Right renal cortex interstitium (tissue), 3 donors: ENCODE measurements at regions not wholly inside any gene's neighbourhood (a gene's known extent, or its start where the extent isn't known, plus 50 kb on each side); places are given as distances from the start of the nearest gene placed in this dataset.
"Not testable (repeated sequence)": the region's sequence is repeated elsewhere in the genome, so short reads cannot be mapped to it uniquely, and the experiment has no call there.

Experiments
- DNase-seq, 3 donors: peaks; one replicate each; pipeline ENCODE4 v3.0.0-alpha.2; 2013; ENCODE audit warnings: low read depth in 3 of 3, low spot score in 2 of 3

DNA sequence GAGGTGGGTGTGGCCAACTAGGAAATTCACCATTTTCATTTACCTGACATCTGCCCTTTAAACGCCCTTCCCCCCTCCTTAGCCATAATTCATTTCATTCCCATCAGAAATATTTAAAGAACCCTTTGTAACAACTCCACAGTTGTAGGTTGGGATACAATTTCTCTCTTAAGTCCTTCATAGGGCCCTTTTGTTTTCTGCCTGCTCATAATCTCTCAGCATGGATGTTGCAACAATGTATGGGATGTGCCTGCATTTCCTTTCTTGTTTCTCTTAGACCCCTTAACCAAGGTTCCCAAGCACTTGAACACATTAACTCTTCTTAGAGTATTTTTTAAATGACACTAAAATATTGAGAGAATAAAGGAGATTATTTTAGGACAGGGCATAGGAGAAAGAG is 51.7 kb upstream of the MYO10 start:
- no peak for DNase-seq

- DNase-seq = not testable (repeated sequence)
Measured at GRCh38 chr5:16990817-16991520, 54.9 kb upstream of the MYO10 start.

GRCh38 chr5:16992006-16992405 is 55.9 kb upstream of the MYO10 start:
- DNase-seq = no peak

- no peak for DNase-seq
Measured at GRCh38 chr5:16992444-16992843, 56.4 kb upstream of the MYO10 start.

DNA sequence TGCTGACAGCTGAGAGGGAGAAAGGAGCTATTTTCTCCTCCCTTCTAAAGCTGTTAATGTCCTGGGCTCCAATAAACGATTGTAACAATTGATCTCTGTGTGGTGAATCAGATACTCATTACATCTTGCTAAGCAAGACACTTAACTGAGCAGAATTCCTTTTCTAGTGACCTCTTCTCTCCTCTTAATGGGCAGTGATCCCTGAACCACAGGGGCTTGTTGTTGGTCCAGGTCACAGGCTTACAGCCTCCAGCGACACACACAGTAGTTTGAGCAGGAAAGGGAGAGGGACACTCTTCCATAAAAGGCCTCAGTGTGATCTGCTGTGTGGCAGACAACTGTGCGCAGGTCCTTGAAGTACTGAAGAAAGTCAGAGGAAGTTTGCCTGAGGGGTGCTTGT is 58.5 kb upstream of the MYO10 start:
- no peak for DNase-seq

GRCh38 chr5:16995372-16995771 is 59.3 kb upstream of the MYO10 start:
- DNase-seq = no peak

DNA sequence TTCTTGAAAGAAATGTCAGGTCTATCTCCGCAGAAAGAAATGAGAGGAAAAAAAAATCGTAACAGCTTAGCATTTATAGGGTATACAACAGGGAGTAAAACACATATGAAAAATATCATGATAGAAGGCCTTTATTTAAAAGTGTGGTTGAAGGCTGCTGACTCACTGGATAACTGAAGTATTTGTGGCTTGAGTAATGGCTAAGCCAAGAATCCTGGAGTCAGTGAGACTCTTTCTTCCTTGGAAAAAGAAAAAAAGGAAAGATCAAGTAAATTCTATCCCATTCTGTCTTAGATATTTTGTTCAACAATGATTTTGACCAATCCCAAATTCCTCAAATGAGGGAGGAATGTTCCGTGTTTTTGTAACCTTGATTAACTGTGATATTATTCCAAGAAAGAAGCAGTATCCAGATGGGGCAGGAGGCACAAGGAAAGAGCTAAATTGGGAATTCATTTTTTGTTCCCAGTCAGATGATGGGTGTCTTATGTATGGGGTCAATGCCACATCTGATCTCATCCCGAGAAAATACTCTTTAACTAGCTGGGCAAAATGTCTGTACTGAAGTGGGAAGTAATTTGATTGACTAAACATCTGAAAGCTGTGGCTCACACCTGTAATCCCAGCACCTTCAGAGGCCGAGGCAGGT is 64.3 kb upstream of the MYO10 start:
- no peak for DNase-seq

DNA sequence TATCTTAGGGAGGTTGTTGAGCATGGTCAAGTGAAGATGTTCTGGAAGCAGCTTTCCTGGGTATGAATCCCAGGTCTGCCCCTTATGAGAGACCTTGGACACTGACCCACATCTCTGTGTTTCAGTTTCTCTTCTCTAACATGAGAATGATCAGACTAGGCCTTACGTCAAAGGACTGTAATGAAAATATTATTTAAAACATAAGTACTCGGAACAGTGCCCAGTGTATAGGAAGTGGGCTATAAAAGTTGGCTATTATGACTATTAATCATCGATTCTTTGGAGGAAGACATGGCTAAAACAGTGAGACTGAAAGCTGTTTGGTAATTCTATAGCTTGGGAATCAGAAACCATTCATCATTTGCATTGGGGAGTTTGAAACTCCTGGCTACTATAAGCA is 65.3 kb upstream of the MYO10 start:
- no peak for DNase-seq

DNA sequence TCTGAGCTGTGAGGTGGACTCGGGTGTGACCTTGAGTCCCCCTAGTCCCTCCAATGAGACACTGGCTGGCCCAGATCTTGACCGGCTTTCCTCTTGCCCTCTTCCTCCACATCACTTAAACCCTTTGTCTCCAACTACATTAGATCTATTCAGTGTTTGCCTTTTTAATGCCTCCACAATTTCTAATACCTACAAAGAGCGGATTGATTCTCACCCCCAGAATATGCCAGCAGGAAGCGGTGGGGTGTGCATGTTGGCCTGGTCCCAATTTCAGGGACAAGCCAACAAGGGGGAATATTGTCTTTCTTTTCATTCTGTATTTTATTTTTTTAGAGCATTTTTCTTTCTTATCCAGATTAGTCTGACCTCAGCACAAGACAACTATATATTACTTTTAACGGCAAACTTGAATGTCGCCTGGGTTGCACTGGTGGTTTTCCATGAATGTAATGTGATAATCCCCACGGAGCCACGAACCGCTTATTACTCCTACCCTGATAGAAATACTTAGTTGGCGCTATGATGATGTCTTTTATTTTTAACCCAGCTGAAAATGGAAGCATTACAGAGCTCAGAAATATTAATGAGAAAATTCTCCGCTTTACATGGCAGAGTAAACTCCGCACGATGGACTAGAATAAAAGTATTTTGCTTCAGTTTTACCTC is 68.5 kb upstream of the MYO10 start:
- DNase-seq = no peak

DNA sequence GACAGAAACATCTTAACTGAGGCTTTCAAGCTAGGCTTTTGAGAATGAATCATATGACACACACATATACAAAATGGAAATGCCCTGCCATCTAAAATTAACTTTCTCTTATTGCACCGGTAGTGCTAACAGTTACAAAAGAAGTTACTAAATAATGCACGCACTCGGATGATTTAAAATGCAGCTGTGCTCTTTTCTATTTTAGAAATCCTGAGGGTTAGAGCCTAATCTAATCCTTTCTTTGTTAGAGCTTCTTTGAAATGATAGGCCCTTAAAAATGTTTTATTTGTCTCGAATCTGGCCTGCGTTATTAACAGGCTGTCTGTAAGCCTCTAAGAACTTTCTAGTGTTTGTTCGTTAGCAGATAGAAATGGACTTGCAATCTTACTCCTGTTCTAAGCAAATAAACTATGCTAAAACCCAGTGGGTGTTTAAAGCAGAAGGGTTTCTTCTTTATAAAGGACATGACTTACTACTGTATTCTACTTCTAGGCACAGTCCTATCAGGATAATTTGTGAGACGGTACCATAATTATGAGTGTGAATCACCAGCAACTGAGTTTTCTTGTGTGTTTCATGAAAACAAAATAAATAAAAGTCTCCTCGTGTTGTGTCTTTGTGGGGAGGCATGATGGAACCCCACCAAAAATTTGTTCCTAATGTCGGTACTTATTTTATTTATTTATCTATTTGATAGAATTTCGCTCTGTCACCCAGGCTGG is 69.2 kb upstream of the MYO10 start:
- no peak for DNase-seq

GRCh38 chr5:17012289-17012688 is 76.2 kb upstream of the MYO10 start:
- DNase-seq = no peak

GRCh38 chr5:17014686-17015085 is 78.6 kb upstream of the MYO10 start:
- no peak for DNase-seq

GRCh38 chr5:17018871-17019270 is 82.8 kb upstream of the MYO10 start:
- DNase-seq = no peak

DNA sequence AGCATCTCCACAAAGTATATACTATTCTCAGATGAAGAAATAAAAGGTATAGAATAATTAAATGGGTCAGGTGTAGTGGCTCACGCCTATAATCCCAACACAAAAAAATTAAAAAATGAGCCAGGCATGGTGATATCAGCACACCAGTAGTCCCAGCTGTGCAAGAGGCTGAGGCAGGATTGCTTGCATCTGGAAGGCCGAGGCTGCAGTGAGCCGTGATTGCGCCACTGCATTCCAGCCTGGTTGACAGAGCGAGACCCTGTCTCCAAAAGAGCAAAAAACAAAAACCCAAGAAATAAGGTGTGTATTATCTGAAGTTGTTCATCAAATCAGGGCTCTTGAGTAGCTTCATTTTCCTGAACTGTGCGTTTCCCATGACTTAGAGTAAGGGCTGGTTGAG is 83.2 kb upstream of the MYO10 start:
- no peak for DNase-seq

GRCh38 chr5:17020678-17021601 is 84.9 kb upstream of the MYO10 start:
- no peak for DNase-seq

DNA sequence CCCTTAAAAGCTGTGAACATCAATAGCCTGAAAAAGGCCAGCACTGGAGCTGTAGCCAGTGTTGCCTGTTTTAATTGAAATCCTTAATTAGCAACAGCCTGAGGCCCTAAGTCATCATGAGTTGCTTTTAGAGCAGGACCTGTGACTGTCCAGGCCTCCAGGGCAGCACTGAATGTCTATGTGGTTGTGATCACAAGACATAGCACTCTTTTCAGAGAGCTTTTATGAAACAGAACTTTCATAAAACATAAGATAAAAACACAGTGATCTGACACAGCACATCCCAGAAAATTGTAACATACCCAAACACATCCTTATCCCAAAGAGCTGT is 85.5 kb upstream of the MYO10 start:
- no peak for DNase-seq

GRCh38 chr5:17022296-17022695 is 86.2 kb upstream of the MYO10 start:
- DNase-seq = no peak

- no peak for DNase-seq
Measured at GRCh38 chr5:17024686-17025180, 88.6 kb upstream of the MYO10 start.

GRCh38 chr5:17031659-17032277 is 95.7 kb upstream of the MYO10 start:
- not testable (repeated sequence) for DNase-seq
